ENCODE measurements at regions not wholly inside any gene's neighbourhood (a gene's known extent, or its start where the extent isn't known, plus 50 kb on each side); places are given as distances from the start of the nearest gene placed in this dataset.

- DNase-seq, result no peak
Measured at GRCh38 chr20:39795401-39796272, 833.5 kb downstream of the DHX35 start.

- no peak for DNase-seq
Measured at GRCh38 chr20:39792334-39792733, 830.2 kb downstream of the DHX35 start.

- no peak for DNase-seq
Measured at GRCh38 chr20:39789411-39789810, 827.3 kb downstream of the DHX35 start.

GRCh38 chr20:39785252-39785917, 823.2 kb downstream of the DHX35 start:
- DNase-seq, result no peak

GRCh38 chr20:39784693-39785092, 822.5 kb downstream of the DHX35 start:
- no peak for DNase-seq

GRCh38 chr20:39778847-39779604, 816.9 kb downstream of the DHX35 start:
- no peak for DNase-seq

GRCh38 chr20:39778431-39778830, 816.3 kb downstream of the DHX35 start:
- DNase-seq, result no peak

- no peak for DNase-seq
Measured at GRCh38 chr20:39777610-39778009, 815.5 kb downstream of the DHX35 start.

- DNase-seq, result peak; percentile 78
Measured at GRCh38 chr20:39775110-39775509, 813.0 kb downstream of the DHX35 start.

GRCh38 chr20:39773380-39774000, 811.3 kb downstream of the DHX35 start:
- DNase-seq, result no peak

- no peak for DNase-seq
Measured at GRCh38 chr20:39767352-39767751, 805.2 kb downstream of the DHX35 start.

GRCh38 chr20:39766333-39766732, 804.2 kb downstream of the DHX35 start:
- no peak for DNase-seq

- no peak for DNase-seq
Measured at GRCh38 chr20:39762716-39763115, 800.6 kb downstream of the DHX35 start.

GRCh38 chr20:39758876-39759275, 796.7 kb downstream of the DHX35 start:
- DNase-seq, result no peak

GRCh38 chr20:39756828-39757227, 794.7 kb downstream of the DHX35 start:
- no peak for DNase-seq

GRCh38 chr20:39756369-39756768, 794.2 kb downstream of the DHX35 start:
- no peak for DNase-seq

GRCh38 chr20:39752262-39752876, 790.2 kb downstream of the DHX35 start:
- no peak for DNase-seq

- DNase-seq, result no peak
Measured at GRCh38 chr20:39751557-39752137, 789.5 kb downstream of the DHX35 start.

- no peak for DNase-seq
Measured at GRCh38 chr20:39745380-39745779, 783.2 kb downstream of the DHX35 start.

- DNase-seq, result no peak
Measured at GRCh38 chr20:39738651-39739050, 776.5 kb downstream of the DHX35 start.

- DNase-seq, result no peak
Measured at GRCh38 chr20:39736434-39737327, 774.5 kb downstream of the DHX35 start.
